Islet of Langerhans (tissue), 1 donor: ENCODE measurements at regions not wholly inside any gene's neighbourhood (a gene's known extent, or its start where the extent isn't known, plus 50 kb on each side); places are given as distances from the start of the nearest gene placed in this dataset.
A peak's percentile ranks its signal among the peaks of the same experiment; 100 is the strongest.
"Not testable (repeated sequence)": the region's sequence is repeated elsewhere in the genome, so short reads cannot be mapped to it uniquely, and the experiment has no call there.

Experiments
- FAIRE-seq: peaks from one replicate; lab custom pipeline; 2011; peaks lifted over from hg19 to GRCh38; lab: Jason Lieb, UNC

GRCh38 chr14:28626780-28627179 is 139.8 kb upstream of the FOXG1 start:
- FAIRE-seq, result no peak

DNA sequence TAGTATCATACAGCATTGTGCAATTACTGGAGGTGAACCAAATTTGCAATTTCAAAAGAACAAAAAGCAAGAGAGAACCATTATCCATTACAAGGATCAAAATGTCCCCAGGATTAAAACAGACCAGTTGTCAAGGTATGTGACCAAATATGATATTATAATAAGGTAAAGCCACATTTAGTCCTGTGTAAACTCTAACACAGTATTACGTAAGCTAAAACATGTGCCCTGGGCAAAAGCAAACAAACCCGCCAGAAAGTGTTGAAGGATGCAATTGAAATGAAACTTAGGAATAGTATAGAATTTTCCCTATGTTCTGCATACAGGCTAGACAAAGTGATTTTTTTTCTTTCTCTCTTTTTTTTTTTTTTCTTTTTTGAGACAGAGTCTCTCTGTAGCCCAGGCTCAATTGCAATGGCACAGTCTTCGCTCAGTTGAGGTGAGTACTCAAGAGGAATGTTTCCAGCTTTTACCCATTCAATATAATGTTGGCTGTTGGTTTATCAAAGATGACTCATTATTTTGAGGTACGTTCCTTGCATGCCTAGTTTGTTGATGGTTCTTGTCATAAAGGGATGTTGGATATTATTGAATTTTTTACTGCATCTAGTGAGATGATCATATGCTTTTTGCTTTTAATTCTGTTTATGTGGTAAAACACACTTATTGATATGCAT is 137.1 kb upstream of the FOXG1 start:
- no peak for FAIRE-seq

GRCh38 chr14:28630100-28630499 is 136.5 kb upstream of the FOXG1 start:
- no peak for FAIRE-seq

DNA sequence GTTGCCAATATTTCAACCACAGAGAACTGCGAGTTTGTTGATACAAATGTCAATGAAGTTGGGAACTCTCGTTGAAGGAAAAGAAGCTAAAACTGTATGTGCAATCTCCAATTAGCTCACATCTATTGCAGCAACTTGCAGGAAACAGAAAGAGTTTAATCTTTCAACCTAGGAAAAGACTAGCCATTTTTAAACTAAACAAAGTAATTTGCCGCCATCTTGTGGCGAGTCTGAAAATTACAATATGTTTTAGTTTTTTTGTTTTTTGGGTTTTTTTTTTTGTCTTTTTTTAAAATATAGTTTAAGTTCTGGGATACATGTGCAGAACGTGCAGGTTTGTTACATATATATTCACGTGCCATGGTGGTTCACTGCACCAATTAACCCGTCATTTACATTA is 131.2 kb upstream of the FOXG1 start:
- peak; percentile 97 for FAIRE-seq

GRCh38 chr14:28635816-28636215 is 130.8 kb upstream of the FOXG1 start:
- FAIRE-seq, result not testable (repeated sequence)

- not testable (repeated sequence) for FAIRE-seq
Measured at GRCh38 chr14:28641189-28641588, 125.4 kb upstream of the FOXG1 start.

GRCh38 chr14:28651148-28651547 is 115.4 kb upstream of the FOXG1 start:
- no peak for FAIRE-seq

DNA sequence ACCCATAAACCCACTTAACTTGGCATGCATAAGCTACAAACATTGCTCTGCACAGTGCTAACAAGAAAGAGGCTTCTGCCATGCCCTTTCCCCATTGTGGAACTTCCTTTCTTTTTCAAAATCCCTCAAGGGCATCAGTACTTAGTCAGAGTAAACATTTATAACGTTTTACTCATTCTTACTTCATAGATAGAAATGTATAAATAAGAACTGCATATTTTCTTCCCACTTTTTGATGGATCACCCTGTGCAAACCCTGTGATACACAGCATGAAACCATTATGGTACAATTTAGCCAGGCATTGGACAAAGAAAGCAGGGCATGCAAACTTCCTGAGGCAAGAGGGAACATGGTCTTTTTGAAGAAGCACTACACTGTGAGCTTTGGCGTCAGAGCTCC is 113.8 kb upstream of the FOXG1 start:
- FAIRE-seq, result no peak

- no peak for FAIRE-seq
Measured at GRCh38 chr14:28653521-28653920, 113.1 kb upstream of the FOXG1 start.

- FAIRE-seq, result no peak
Measured at GRCh38 chr14:28656704-28657255, 109.8 kb upstream of the FOXG1 start.

GRCh38 chr14:28661171-28661772 is 105.3 kb upstream of the FOXG1 start:
- FAIRE-seq, result no peak

DNA sequence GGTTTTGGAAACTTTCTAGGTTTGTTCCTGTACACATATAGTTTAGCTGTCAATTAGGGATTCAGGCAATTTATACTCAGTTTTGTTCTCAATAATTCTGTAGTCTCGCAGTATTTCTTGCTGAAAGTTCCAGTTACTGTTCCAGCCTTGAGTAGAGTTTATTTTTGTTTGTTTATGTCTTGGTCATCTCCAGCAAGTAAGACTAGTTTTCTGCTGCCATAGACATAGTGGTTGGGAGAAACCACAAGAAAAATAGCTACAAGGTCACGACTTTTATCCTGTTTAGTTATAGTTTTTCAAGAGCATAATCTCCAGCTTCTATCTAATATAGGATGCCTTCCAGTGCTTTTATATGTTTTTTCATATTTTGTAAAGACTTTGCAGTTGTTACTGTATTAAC is 99.6 kb upstream of the FOXG1 start:
- FAIRE-seq, result no peak

- FAIRE-seq, result no peak
Measured at GRCh38 chr14:28671425-28671824, 95.2 kb upstream of the FOXG1 start.

- FAIRE-seq, result no peak
Measured at GRCh38 chr14:28673056-28673455, 93.5 kb upstream of the FOXG1 start.

- no peak for FAIRE-seq
Measured at GRCh38 chr14:28676479-28676878, 90.1 kb upstream of the FOXG1 start.

DNA sequence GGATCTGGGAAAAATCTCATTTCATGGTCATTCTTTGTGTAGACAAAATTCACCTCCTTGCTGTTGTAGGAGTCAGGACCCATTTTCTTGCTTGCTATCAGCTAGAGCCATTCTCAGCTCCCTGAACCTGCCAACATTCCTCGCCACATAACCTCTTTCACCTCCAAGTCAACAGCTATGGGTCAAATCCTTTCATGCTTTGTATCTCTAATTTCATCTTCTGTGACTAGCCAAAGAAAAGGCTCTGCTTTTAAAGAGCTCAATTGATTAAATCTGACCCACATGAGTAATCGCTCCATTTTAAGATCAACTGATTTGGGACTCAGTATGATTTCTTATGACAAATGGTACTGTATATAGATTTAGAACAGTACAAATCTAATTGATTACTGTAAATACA is 89.2 kb upstream of the FOXG1 start:
- FAIRE-seq, result no peak

- FAIRE-seq, result no peak
Measured at GRCh38 chr14:28678887-28679286, 87.7 kb upstream of the FOXG1 start.

DNA sequence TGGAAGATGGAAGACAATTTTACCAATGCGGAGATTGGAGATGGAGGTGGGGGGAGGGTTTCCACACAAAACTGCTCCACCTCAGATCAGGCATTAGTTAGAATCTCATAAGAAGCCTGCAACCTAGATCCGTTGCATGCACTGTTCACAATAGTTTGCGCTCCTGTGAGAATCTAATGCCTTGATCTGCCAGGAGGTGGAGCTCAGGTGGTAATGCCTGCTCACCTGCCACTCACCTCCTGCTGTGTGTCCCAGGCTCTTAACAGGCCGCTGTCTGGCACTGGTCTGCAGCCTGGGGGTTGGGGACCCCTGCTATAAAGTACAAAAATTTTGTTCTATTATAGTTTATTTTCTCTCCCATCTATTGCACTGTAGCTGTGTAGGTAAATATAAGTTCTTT is 84.9 kb upstream of the FOXG1 start:
- no peak for FAIRE-seq

- no peak for FAIRE-seq
Measured at GRCh38 chr14:28690029-28690692, 76.4 kb upstream of the FOXG1 start.

DNA sequence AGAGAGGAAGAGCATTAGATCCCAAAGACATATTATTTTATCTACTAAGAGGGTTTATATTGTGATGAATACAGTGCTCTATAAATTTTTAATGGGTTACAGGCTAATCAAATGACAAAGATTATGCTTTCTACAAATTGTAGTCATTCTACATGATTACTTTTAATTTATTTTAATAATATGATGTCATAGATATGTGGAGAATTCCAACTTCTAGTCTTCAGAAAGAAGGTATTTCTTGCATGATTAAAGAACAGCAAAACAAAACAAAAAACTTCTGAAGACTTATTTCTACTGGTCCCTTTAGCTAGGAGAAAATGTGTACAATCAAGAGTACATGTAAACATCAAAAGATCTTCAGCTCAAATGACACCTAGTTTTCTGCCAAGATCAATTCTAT is 71.5 kb upstream of the FOXG1 start:
- no peak for FAIRE-seq

GRCh38 chr14:28701733-28702132 is 64.9 kb upstream of the FOXG1 start:
- FAIRE-seq, result no peak

DNA sequence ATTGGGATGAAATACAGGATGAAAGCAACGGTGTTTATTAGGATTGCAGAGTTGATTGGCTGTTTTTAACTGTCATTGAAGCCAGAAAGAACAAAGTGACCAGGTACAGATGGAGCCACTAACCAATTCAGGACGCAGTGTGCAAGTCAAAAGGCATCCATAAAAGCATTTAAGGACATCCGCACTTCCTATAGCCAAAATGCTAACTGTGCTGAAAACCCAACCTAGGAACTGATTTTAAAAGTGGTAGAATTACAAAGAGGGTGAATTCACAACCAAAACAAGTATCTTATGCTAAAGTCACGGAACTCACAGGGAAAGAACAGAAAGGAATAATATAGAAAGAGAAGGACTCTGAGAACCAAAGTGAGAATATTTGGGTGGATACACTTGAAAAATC is 63.1 kb upstream of the FOXG1 start:
- FAIRE-seq, result no peak

DNA sequence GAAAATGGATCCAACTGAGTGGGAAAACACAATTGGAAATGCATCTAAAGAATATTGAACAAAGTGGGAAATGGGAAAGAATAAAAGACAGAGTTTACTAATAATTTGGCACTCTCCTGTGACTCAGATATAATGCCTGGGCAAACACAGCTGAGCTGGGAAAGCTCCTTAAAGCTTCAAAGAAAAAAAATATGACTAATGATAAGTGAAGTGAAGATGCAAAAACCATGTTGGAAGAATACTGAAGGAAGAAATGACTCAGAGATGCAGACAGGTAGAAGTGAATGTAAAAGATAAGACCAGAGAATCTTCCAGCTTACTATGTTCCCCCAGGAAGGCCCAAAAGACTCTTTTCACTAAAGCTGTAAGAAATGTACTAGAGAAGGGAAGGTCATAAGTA is 62.4 kb upstream of the FOXG1 start:
- FAIRE-seq, result no peak

- no peak for FAIRE-seq
Measured at GRCh38 chr14:28707814-28708213, 58.8 kb upstream of the FOXG1 start.
